ENCODE measurements at regions not wholly inside any gene's neighbourhood (a gene's known extent, or its start where the extent isn't known, plus 50 kb on each side); places are given as distances from the start of the nearest gene placed in this dataset.

DNA sequence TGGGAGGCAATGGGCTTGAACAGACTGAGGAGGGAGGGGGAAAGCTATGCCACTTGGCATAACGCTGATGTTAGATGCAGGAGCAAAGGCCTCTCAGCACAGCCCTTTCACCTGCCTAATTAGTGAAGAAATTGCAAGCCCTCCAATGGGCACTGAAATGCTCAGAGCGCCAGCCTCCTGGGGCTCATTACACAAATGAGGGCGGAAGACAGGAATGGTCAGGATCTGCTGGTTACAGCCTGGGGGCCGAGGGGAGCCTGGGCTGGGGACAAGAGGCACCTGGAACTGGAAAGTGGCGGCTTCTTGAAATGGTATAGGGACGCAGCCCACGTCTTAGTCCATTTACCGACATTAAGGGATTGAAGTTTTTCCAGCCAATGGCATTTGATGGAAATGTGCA lies 50.2 kb upstream of the PLET1 start:
- TF ChIP-seq, protein P1, sequence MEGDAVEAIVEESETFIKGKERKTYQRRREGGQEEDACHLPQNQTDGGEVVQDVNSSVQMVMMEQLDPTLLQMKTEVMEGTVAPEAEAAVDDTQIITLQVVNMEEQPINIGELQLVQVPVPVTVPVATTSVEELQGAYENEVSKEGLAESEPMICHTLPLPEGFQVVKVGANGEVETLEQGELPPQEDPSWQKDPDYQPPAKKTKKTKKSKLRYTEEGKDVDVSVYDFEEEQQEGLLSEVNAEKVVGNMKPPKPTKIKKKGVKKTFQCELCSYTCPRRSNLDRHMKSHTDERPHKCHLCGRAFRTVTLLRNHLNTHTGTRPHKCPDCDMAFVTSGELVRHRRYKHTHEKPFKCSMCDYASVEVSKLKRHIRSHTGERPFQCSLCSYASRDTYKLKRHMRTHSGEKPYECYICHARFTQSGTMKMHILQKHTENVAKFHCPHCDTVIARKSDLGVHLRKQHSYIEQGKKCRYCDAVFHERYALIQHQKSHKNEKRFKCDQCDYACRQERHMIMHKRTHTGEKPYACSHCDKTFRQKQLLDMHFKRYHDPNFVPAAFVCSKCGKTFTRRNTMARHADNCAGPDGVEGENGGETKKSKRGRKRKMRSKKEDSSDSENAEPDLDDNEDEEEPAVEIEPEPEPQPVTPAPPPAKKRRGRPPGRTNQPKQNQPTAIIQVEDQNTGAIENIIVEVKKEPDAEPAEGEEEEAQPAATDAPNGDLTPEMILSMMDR (IDR thresholded peaks at IDR 0.05; ENCODE audit: borderline replicate concordance, insufficient read depth, low read depth, low read length), result no peak
- H3K4me3 ChIP-seq (ENCODE audit: low read depth, low read length), result no peak overlapping the region

- H3K4me3 ChIP-seq (ENCODE audit: low read depth, low read length), result no peak overlapping the region
- TF ChIP-seq, protein P1 (IDR thresholded peaks at IDR 0.05; ENCODE audit: borderline replicate concordance, insufficient read depth, low read depth, low read length), result no peak
These were observed 54.5 kb upstream of the PLET1 start for GRCh38 chr11:112315057-112315720.

DNA sequence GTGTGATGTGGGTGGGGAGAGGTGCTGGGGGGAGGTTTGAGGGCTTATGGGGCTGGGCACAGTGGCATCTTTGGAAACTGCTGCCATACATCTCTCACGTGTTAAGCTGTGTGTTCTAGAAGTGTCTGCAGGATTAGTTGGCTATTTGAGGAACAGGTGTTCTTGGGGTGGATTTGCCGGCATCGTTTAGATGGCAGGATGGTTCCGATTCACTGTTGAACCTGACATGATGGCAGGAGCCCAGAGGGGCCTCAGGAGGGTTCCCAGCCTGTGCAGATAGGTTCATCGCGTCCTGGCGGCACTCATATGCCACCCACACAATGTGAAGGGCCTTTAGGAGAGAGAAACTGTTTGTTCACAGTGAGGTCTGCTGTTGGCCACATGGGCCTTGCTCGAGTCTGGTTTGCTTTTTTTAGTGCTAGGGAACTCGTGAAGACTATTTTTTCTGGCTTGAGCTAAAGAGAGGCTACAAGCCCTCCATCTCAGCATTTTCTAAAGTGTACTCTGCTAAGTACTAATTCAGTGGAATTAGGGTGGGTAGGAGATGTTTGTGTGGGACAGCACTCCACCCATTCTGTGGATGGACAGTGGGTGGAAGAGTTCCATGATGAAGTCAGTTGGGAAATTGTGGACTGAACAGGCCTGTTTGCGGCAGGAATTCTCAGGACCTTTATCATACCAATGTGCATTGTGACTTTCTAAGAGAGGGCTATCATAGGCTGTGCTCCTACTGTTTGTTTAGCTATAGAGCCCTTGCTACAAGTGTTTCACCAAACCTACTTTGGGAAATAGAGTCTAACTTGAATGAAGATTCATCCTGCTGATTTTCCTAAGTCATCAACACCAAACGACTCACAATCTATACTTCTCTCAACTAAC lies 55.4 kb upstream of the PLET1 start:
- TF ChIP-seq, protein P1 (IDR thresholded peaks at IDR 0.05; ENCODE audit: borderline replicate concordance, insufficient read depth, low read depth, low read length), result no peak
- H3K4me3 ChIP-seq (ENCODE audit: low read depth, low read length), result no peak overlapping the region

GRCh38 chr11:112316971-112317370 lies 56.3 kb upstream of the PLET1 start:
- no peak overlapping the region for H3K4me3 ChIP-seq (ENCODE audit: low read depth, low read length)
- TF ChIP-seq, protein P1 (IDR thresholded peaks at IDR 0.05; ENCODE audit: borderline replicate concordance, insufficient read depth, low read depth, low read length), result no peak

GRCh38 chr11:112318184-112318591 lies 57.5 kb upstream of the PLET1 start:
- H3K4me3 ChIP-seq (ENCODE audit: low read depth, low read length), result no peak overlapping the region
- TF ChIP-seq, protein P1 (IDR thresholded peaks at IDR 0.05; ENCODE audit: borderline replicate concordance, insufficient read depth, low read depth, low read length), result no peak

DNA sequence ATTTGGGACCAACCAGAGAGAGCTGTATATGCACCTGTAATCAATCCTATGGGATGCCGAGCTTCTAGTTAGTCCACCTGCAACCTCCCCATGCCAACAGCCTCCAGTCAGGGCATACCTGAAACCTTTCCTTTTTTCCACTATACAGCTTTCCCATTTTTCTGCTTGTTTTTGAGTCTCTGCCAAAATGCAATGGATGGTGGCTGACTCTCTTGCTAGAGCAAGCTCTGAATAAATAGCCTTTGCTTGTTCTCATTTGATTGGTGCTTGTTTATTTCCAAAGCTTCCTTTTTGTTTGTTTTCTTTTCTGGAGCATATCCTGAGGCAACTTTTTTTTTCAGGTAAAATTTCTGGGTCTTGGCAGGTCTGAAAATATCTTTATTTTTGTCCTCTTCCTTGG lies 58.0 kb upstream of the PLET1 start:
- no peak overlapping the region for H3K4me3 ChIP-seq (ENCODE audit: low read depth, low read length)
- TF ChIP-seq, protein P1 (IDR thresholded peaks at IDR 0.05; ENCODE audit: borderline replicate concordance, insufficient read depth, low read depth, low read length), result no peak
